ENCODE measurements at regions not wholly inside any gene's neighbourhood (a gene's known extent, or its start where the extent isn't known, plus 50 kb on each side); places are given as distances from the start of the nearest gene placed in this dataset.

DNA sequence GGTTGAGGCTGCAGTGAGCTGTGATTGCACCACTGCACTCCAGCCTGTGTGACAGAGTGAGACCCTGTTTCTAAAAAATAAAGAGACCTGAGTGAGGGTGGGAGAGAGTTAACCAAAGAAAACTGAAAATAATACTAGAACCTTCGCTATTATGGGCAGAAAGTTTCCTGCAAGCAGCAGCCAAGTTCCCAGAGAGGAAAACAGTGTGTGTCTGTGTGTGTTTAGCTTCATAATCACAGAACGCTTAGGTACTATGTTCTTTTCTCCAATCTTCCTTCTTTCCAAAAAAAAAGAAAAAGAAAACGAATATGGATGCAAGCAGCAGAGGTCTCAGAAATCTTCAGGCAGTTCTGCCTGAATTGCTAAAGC, 170.0 kb downstream of the LY86 start:
- TF ChIP-seq HNF4A (conservative IDR thresholded peaks at IDR 0.05) (no peak), RAD21 (IDR thresholded peaks at IDR 0.05) (no peak), MAX (IDR thresholded peaks at IDR 0.05) (no peak), GABPA (IDR thresholded peaks at IDR 0.05 in 1 of 2, conservative IDR thresholded peaks at IDR 0.05 in 1 of 2) (no peak), FOXA1 (IDR thresholded peaks at IDR 0.05) (no peak), EGR1 (IDR thresholded peaks at IDR 0.05; ENCODE audit: low read depth in 2 of 2) (no peak), HNF4G (IDR thresholded peaks at IDR 0.05) (no peak), RXRA (IDR thresholded peaks at IDR 0.05) (no peak), JUND (IDR thresholded peaks at IDR 0.05) (no peak), NR2F2 (IDR thresholded peaks at IDR 0.05) (no peak), ZBTB33 (IDR thresholded peaks at IDR 0.05) (no peak), YY1 (IDR thresholded peaks at IDR 0.05) (no peak), SP1 (IDR thresholded peaks at IDR 0.05) (no peak), ATF3 (IDR thresholded peaks at IDR 0.05) (no peak), FOXA2 (IDR thresholded peaks at IDR 0.05) (no peak), TAF1 (conservative IDR thresholded peaks at IDR 0.05) (no peak)
- TF ChIP-seq, protein P1, sequence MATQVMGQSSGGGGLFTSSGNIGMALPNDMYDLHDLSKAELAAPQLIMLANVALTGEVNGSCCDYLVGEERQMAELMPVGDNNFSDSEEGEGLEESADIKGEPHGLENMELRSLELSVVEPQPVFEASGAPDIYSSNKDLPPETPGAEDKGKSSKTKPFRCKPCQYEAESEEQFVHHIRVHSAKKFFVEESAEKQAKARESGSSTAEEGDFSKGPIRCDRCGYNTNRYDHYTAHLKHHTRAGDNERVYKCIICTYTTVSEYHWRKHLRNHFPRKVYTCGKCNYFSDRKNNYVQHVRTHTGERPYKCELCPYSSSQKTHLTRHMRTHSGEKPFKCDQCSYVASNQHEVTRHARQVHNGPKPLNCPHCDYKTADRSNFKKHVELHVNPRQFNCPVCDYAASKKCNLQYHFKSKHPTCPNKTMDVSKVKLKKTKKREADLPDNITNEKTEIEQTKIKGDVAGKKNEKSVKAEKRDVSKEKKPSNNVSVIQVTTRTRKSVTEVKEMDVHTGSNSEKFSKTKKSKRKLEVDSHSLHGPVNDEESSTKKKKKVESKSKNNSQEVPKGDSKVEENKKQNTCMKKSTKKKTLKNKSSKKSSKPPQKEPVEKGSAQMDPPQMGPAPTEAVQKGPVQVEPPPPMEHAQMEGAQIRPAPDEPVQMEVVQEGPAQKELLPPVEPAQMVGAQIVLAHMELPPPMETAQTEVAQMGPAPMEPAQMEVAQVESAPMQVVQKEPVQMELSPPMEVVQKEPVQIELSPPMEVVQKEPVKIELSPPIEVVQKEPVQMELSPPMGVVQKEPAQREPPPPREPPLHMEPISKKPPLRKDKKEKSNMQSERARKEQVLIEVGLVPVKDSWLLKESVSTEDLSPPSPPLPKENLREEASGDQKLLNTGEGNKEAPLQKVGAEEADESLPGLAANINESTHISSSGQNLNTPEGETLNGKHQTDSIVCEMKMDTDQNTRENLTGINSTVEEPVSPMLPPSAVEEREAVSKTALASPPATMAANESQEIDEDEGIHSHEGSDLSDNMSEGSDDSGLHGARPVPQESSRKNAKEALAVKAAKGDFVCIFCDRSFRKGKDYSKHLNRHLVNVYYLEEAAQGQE (IDR thresholded peaks at IDR 0.05): no peak
- TF ChIP-seq, protein P2, sequence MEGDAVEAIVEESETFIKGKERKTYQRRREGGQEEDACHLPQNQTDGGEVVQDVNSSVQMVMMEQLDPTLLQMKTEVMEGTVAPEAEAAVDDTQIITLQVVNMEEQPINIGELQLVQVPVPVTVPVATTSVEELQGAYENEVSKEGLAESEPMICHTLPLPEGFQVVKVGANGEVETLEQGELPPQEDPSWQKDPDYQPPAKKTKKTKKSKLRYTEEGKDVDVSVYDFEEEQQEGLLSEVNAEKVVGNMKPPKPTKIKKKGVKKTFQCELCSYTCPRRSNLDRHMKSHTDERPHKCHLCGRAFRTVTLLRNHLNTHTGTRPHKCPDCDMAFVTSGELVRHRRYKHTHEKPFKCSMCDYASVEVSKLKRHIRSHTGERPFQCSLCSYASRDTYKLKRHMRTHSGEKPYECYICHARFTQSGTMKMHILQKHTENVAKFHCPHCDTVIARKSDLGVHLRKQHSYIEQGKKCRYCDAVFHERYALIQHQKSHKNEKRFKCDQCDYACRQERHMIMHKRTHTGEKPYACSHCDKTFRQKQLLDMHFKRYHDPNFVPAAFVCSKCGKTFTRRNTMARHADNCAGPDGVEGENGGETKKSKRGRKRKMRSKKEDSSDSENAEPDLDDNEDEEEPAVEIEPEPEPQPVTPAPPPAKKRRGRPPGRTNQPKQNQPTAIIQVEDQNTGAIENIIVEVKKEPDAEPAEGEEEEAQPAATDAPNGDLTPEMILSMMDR (IDR thresholded peaks at IDR 0.05; ENCODE audit: low read depth, low read length, missing input control): no peak
- DNase-seq (ENCODE audit: low spot score): no peak
- no peaks in the 10 kb centered on the region for H3K36me3 ChIP-seq (ENCODE audit: control insufficient read depth in 4 of 4, insufficient read depth in 3 of 4, low read depth in 1 of 4, low read length in 3 of 4)
- no peak overlapping the region for H3K4me3 ChIP-seq (ENCODE audit: low read depth in 1 of 3, low read length in 3 of 3)
- H3K9me3 ChIP-seq (ENCODE audit: control insufficient read depth in 4 of 4, low read length in 3 of 4): no peaks in the 10 kb centered on the region
- peaks cover 3 to 12% (median 10%) of the 10 kb centered on the region in 4 donors for H3K4me1 ChIP-seq (ENCODE audit: control insufficient read depth in 4 of 4, insufficient read depth in 4 of 4, low read length in 3 of 4)
- peak overlapping the region; percentile 54 to 56 for H3K27ac ChIP-seq (ENCODE audit: low read depth in 1 of 2, low read length in 2 of 2)
- WGBS: 29% methylated on average over 3 of the region's 3 CpGs
- H3K27me3 ChIP-seq (ENCODE audit: control insufficient read depth in 4 of 4, insufficient read depth in 4 of 4, low read length in 3 of 4): no peaks in the 10 kb centered on the region
- peak overlapping the region in 1 of 2 donors; percentile 4 for H3K9ac ChIP-seq (ENCODE audit: low read depth in 1 of 2, low read length in 2 of 2)

Data from liver (tissue), 8 donors.